HEK293T (cell line): ENCODE measurements at regions not wholly inside any gene's neighbourhood (a gene's known extent, or its start where the extent isn't known, plus 50 kb on each side); places are given as distances from the start of the nearest gene placed in this dataset.

Experiments used
- ARNT ChIP-seq: fragments of 450-650 bp; IDR thresholded peaks from 2 replicates; pipeline ENCODE4 v1.6.1; 2017; ENCODE audit warnings: mild to moderate bottlenecking
- BHLHE40 ChIP-seq: fragments of 450-650 bp; IDR thresholded peaks from 2 replicates; pipeline ENCODE4 v1.6.1; 2016; ENCODE audit warnings: mild to moderate bottlenecking, moderate library complexity, borderline replicate concordance
- FOXA1 ChIP-seq: fragments of 450-650 bp; IDR thresholded peaks from 2 replicates; pipeline ENCODE4 v1.6.1; 2016; ENCODE audit warnings: mild to moderate bottlenecking
- FOXK2 ChIP-seq: fragments of 450-650 bp; IDR thresholded peaks from 2 replicates; pipeline ENCODE4 v1.6.1; 2016; ENCODE audit warnings: mild to moderate bottlenecking
- FOXM1 ChIP-seq: fragments of 450-650 bp; IDR thresholded peaks from 2 replicates; pipeline ENCODE4 v1.6.1; 2017; ENCODE audit warnings: mild to moderate bottlenecking, borderline replicate concordance
- HDGF ChIP-seq: fragments of 450-650 bp; IDR thresholded peaks from 2 replicates; pipeline ENCODE4 v1.6.1; 2017; ENCODE audit warnings: antibody characterized with exemption, borderline replicate concordance
- L3MBTL2 ChIP-seq: fragments of 450-650 bp; conservative IDR thresholded peaks from 2 replicates; pipeline ENCODE4 v1.6.1; 2016; ENCODE audit warnings: mild to moderate bottlenecking
- SP1 ChIP-seq: fragments of 450-650 bp; IDR thresholded peaks from 2 replicates; pipeline ENCODE4 v1.6.1; 2017
- SUZ12 ChIP-seq: fragments of 450-650 bp; IDR thresholded peaks from 2 replicates; pipeline ENCODE4 v1.6.1; 2016; ENCODE audit warnings: mild to moderate bottlenecking
- ZNF384 ChIP-seq: fragments of 450-650 bp; IDR thresholded peaks from 2 replicates; pipeline ENCODE4 v1.6.1; 2016

DNA sequence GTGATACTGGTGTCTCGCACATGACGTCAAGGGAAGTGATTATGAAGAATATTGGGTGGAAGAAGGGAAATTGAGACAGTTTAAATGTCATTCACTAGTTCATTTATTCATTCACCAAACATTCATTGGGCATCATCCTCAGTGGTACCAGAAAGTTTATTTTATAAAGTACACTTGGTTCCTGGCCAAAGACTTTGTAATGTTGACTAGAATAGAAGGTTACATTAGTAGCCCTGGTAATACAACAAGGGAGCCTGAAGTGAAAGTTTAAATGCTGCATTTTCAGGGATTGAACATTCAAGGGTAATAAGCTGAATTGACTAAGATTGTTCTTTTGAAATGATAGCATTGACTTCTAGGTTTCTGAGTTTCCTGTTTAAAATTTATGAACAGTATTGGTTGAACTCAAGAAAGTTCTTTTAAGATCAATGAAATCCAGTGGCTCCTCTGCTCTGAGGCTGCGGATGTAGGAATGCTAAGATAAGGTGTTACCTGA is 236.8 kb upstream of the BTG1 start:
- no peak for TF ChIP-seq ARNT
- TF ChIP-seq FOXM1 = no peak
- no peak for TF ChIP-seq SUZ12
- no peak for TF ChIP-seq BHLHE40
- TF ChIP-seq FOXK2 = no peak
- no peak for TF ChIP-seq L3MBTL2
- no peak for TF ChIP-seq SP1
- no peak for TF ChIP-seq FOXA1
- TF ChIP-seq ZNF384 = no peak
- TF ChIP-seq HDGF = no peak
